ENCODE measurements at regions not wholly inside any gene's neighbourhood (a gene's known extent, or its start where the extent isn't known, plus 50 kb on each side); places are given as distances from the start of the nearest gene placed in this dataset.
A peak's percentile ranks its signal among the peaks of the same experiment; 100 is the strongest.
"Not testable (repeated sequence)": the region's sequence is repeated elsewhere in the genome, so short reads cannot be mapped to it uniquely, and the experiment has no call there.

GRCh38 chr7:53596230-53596629 lies 560.8 kb downstream of the POM121L12 start:
- DNase-seq, result peak; percentile 75

GRCh38 chr7:53600296-53600695 lies 564.9 kb downstream of the POM121L12 start:
- no peak for DNase-seq

GRCh38 chr7:53602817-53603418 lies 567.5 kb downstream of the POM121L12 start:
- DNase-seq, result peak; percentile 95

GRCh38 chr7:53603461-53603860 lies 568.0 kb downstream of the POM121L12 start:
- DNase-seq, result no peak

GRCh38 chr7:53604201-53604600 lies 568.8 kb downstream of the POM121L12 start:
- DNase-seq, result no peak

GRCh38 chr7:53607961-53608360 lies 572.5 kb downstream of the POM121L12 start:
- DNase-seq, result no peak

- DNase-seq, result no peak
Observed at GRCh38 chr7:53609185-53609584, 573.8 kb downstream of the POM121L12 start.

GRCh38 chr7:53611043-53611442 lies 575.6 kb downstream of the POM121L12 start:
- DNase-seq, result no peak

- no peak for DNase-seq
Observed at GRCh38 chr7:53624356-53624755, 588.9 kb downstream of the POM121L12 start.

- DNase-seq, result no peak
Observed at GRCh38 chr7:53628775-53629174, 593.3 kb downstream of the POM121L12 start.

GRCh38 chr7:53635251-53635650 lies 599.8 kb downstream of the POM121L12 start:
- DNase-seq, result not testable (repeated sequence)

GRCh38 chr7:53638517-53638916 lies 603.1 kb downstream of the POM121L12 start:
- DNase-seq, result no peak

GRCh38 chr7:53641091-53641490 lies 605.7 kb downstream of the POM121L12 start:
- peak; percentile 63 for DNase-seq

GRCh38 chr7:53642361-53642760 lies 606.9 kb downstream of the POM121L12 start:
- DNase-seq, result peak; percentile 91

GRCh38 chr7:53642866-53643265 lies 607.4 kb downstream of the POM121L12 start:
- no peak for DNase-seq

- DNase-seq, result peak; percentile 70
Observed at GRCh38 chr7:53656881-53657280, 621.4 kb downstream of the POM121L12 start.

GRCh38 chr7:53657586-53657985 lies 622.2 kb downstream of the POM121L12 start:
- no peak for DNase-seq

- no peak for DNase-seq
Observed at GRCh38 chr7:53658951-53659350, 623.5 kb downstream of the POM121L12 start.

- no peak for DNase-seq
Observed at GRCh38 chr7:53661645-53662217, 626.3 kb downstream of the POM121L12 start.

- no peak for DNase-seq
Observed at GRCh38 chr7:53672681-53673080, 637.2 kb downstream of the POM121L12 start.

GRCh38 chr7:53675835-53676234 lies 640.4 kb downstream of the POM121L12 start:
- no peak for DNase-seq

GRCh38 chr7:53684693-53685092 lies 649.3 kb downstream of the POM121L12 start:
- DNase-seq, result no peak

- no peak for DNase-seq
Observed at GRCh38 chr7:53690411-53690810, 655.0 kb downstream of the POM121L12 start.

GRCh38 chr7:53697913-53698312 lies 662.5 kb downstream of the POM121L12 start:
- DNase-seq, result no peak

GRCh38 chr7:53699215-53699837 lies 663.9 kb downstream of the POM121L12 start:
- no peak for DNase-seq
